ENCODE measurements at regions not wholly inside any gene's neighbourhood (a gene's known extent, or its start where the extent isn't known, plus 50 kb on each side); places are given as distances from the start of the nearest gene placed in this dataset.

DNA sequence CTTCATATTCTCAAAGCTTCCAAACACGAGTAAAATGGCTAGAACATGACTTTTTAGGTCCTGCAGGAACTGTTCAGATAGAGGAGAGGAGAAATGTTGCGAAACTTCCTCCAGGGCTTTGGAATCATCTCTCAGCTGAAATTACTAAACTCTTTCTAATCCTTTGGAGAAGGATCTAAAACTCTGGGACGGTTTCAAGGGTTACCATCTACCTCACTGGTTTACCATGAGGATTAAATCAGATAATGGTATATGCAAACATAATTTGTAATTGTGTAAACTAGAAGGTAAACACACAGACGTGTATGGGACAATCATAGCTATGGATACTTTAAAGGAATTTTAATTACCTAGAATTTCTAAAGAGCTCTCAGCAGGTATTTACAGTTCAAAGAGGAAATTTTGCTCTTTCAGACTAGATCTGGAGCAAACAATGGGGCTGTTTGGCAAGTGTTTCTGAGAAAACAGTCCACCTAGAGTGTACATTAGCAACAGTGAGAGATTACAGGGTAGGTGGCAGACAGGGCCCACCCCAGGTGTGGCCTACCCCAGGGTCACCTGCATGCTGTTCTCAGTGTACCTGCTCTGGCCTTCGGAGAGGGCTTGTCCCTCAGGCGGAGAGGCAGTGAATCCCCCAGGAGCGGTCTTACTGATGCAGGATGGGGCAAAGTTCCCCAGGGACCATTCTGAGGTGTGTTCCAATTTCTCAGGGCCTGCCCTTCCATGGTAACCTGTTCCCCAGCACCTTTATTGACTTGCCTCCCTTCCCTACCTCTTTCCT is 124.7 kb upstream of the MAX start:
- Histone ChIP-seq H3K9ac (ENCODE audit: insufficient read depth in 1 of 2, low read length in 2 of 2) (no peak overlapping the region), H3K9me3 (ENCODE audit: control insufficient read depth in 4 of 4, insufficient read depth in 3 of 4, low read length in 3 of 4) (no peaks in the 10 kb centered on the region), H3K27me3 (ENCODE audit: control insufficient read depth in 3 of 3, insufficient read depth in 3 of 3, low read length in 2 of 3) (no peaks in the 10 kb centered on the region), H3K27ac (ENCODE audit: low read depth in 1 of 2, low read length in 1 of 2) (peak overlapping the region in 1 of 2 donors; percentile 40), H3K4me3 (no peak overlapping the region), H3K4me1 (ENCODE audit: control insufficient read depth in 5 of 5, insufficient read depth in 5 of 5, low read length in 5 of 5) (peaks cover 0 to 14% (median 4%) of the 10 kb centered on the region in 5 donors), H3K36me3 (ENCODE audit: control insufficient read depth in 4 of 4, insufficient read depth in 4 of 4, low read length in 4 of 4) (no peaks in the 10 kb centered on the region)
- no peak for TF ChIP-seq CTCF (IDR thresholded peaks at IDR 0.05; ENCODE audit: control extremely low read depth, extremely low read depth)
- DNase-seq (peak in 2 of 3 donors; percentile 37 to 47), ATAC-seq (ENCODE audit: insufficient read depth, low FRiP score) (no peak)
- 61 to 69% methylated on average over 7 of the region's 7 CpGs for WGBS, 2 donors

DNA sequence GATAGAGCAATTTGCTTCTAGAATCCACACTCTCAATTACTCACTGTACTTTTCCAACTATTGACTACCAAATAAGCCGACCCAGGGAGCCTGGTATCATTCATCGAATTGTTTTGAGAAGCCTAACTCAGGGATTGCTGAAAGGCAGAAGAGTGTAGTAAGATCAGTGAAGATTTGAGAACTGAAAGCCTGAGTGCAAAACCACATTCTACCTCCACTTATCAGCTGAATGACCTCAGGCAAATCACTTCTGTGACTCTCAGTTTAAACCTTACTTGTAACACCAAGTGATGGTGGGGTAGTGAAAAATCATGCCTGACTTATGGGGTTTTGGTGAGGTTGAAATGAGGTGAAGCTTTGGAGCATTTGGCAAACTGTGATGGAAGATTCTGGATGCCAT is 126.1 kb upstream of the MAX start:
- no peak for TF ChIP-seq CTCF (IDR thresholded peaks at IDR 0.05; ENCODE audit: control extremely low read depth, extremely low read depth)
- H3K9me3 ChIP-seq (ENCODE audit: control insufficient read depth in 4 of 4, insufficient read depth in 3 of 4, low read length in 3 of 4), result no peaks in the 10 kb centered on the region
- DNase-seq (no peak), ATAC-seq (ENCODE audit: insufficient read depth, low FRiP score) (no peak)
- H3K27ac ChIP-seq (ENCODE audit: low read depth in 1 of 2, low read length in 1 of 2), result no peak overlapping the region
- H3K9ac ChIP-seq (ENCODE audit: insufficient read depth in 1 of 2, low read length in 2 of 2), result no peak overlapping the region
- H3K36me3 ChIP-seq (ENCODE audit: control insufficient read depth in 4 of 4, insufficient read depth in 4 of 4, low read length in 4 of 4), result no peaks in the 10 kb centered on the region
- WGBS, 2 donors, result 76 to 85% methylated on average over 2 of the region's 2 CpGs
- H3K4me1 ChIP-seq (ENCODE audit: control insufficient read depth in 5 of 5, insufficient read depth in 5 of 5, low read length in 5 of 5), result peaks cover 0 to 14% (median 4%) of the 10 kb centered on the region in 5 donors
- H3K27me3 ChIP-seq (ENCODE audit: control insufficient read depth in 3 of 3, insufficient read depth in 3 of 3, low read length in 2 of 3), result no peaks in the 10 kb centered on the region
- no peak overlapping the region for H3K4me3 ChIP-seq

- ATAC-seq (ENCODE audit: insufficient read depth, low FRiP score) (no peak), DNase-seq (peak in 1 of 3 donors; percentile 29)
- Histone ChIP-seq H3K36me3 (ENCODE audit: control insufficient read depth in 4 of 4, insufficient read depth in 4 of 4, low read length in 4 of 4) (no peaks in the 10 kb centered on the region), H3K4me3 (no peak overlapping the region), H3K4me1 (ENCODE audit: control insufficient read depth in 5 of 5, insufficient read depth in 5 of 5, low read length in 5 of 5) (peaks cover 0 to 14% (median 4%) of the 10 kb centered on the region in 5 donors), H3K9ac (ENCODE audit: insufficient read depth in 1 of 2, low read length in 2 of 2) (peak overlapping the region; percentile 8 to 47), H3K27ac (ENCODE audit: low read depth in 1 of 2, low read length in 1 of 2) (peak overlapping the region; percentile 77 to 97), H3K9me3 (ENCODE audit: control insufficient read depth in 4 of 4, insufficient read depth in 3 of 4, low read length in 3 of 4) (no peaks in the 10 kb centered on the region), H3K27me3 (ENCODE audit: control insufficient read depth in 3 of 3, insufficient read depth in 3 of 3, low read length in 2 of 3) (no peaks in the 10 kb centered on the region)
- no peak for TF ChIP-seq CTCF (IDR thresholded peaks at IDR 0.05; ENCODE audit: control extremely low read depth, extremely low read depth)
- WGBS, 2 donors, result 69 to 76% methylated on average over 8 of the region's 8 CpGs
Measured at GRCh38 chr14:65228956-65229747, 126.8 kb upstream of the MAX start.

All from lung (tissue), 11 donors.